Bronchial epithelial cell (primary cell): ENCODE measurements at regions not wholly inside any gene's neighbourhood (a gene's known extent, or its start where the extent isn't known, plus 50 kb on each side); places are given as distances from the start of the nearest gene placed in this dataset.
A peak's percentile ranks its signal among the peaks of the same experiment; 100 is the strongest.

Experiments used
- DNase-seq: peaks from one replicate; pipeline ENCODE4 v3.0.0-alpha.2; 2010; ENCODE audit warnings: low read depth
- FAIRE-seq: peaks from 2 replicates; lab custom pipeline; 2011; peaks lifted over from hg19 to GRCh38; lab: Jason Lieb, UNC
- H3K27me3 ChIP-seq: 2 replicates; pipeline ENCODE4 v1.5.1; 2011; ENCODE audit warnings: low read length; ENCODE audit not compliant: control insufficient read depth, insufficient read depth
- H3K36me3 ChIP-seq: 2 replicates; pipeline ENCODE4 v1.5.1; 2011; ENCODE audit warnings: low read length; ENCODE audit not compliant: control insufficient read depth, insufficient read depth
- H3K4me3 ChIP-seq: 2 replicates; pipeline ENCODE4 v1.5.1; 2011; ENCODE audit warnings: mild to moderate bottlenecking, low read depth, low read length, control low read depth
- TF ChIP-seq, protein P1 (sequence below): IDR thresholded peaks from 2 replicates; pipeline ENCODE4 v1.5.1; 2011; ENCODE audit warnings: mild to moderate bottlenecking, moderate library complexity, low read length, control low read depth, inconsistent platforms; ENCODE audit not compliant: insufficient read depth, severe bottlenecking

DNA sequence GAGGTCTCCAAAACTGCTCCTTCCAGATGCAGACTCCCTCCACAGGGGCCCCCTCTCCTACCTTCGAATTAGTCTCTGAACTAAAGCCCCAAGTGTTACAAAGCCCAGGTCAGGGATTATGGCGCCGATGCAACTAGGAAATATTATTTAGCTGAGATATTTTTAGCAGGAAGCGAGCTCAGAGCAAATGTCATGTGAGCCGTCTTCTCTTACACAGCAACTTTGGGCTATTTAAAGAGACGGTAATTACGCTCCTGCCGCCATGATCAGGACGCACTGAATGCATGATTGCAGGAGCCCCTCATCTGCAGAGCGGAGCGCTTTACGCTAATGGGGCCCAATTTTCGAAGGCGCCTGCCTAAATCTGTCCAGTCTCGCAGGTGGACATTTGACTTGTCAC, 55.3 kb upstream of the TARDBP start:
- Histone ChIP-seq H3K4me3 (no peak overlapping the region), H3K27me3 (no peaks in the 10 kb centered on the region), H3K36me3 (no peaks in the 10 kb centered on the region)
- FAIRE-seq (no peak), DNase-seq (no peak)
- TF ChIP-seq, protein P1, sequence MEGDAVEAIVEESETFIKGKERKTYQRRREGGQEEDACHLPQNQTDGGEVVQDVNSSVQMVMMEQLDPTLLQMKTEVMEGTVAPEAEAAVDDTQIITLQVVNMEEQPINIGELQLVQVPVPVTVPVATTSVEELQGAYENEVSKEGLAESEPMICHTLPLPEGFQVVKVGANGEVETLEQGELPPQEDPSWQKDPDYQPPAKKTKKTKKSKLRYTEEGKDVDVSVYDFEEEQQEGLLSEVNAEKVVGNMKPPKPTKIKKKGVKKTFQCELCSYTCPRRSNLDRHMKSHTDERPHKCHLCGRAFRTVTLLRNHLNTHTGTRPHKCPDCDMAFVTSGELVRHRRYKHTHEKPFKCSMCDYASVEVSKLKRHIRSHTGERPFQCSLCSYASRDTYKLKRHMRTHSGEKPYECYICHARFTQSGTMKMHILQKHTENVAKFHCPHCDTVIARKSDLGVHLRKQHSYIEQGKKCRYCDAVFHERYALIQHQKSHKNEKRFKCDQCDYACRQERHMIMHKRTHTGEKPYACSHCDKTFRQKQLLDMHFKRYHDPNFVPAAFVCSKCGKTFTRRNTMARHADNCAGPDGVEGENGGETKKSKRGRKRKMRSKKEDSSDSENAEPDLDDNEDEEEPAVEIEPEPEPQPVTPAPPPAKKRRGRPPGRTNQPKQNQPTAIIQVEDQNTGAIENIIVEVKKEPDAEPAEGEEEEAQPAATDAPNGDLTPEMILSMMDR = no peak

DNA sequence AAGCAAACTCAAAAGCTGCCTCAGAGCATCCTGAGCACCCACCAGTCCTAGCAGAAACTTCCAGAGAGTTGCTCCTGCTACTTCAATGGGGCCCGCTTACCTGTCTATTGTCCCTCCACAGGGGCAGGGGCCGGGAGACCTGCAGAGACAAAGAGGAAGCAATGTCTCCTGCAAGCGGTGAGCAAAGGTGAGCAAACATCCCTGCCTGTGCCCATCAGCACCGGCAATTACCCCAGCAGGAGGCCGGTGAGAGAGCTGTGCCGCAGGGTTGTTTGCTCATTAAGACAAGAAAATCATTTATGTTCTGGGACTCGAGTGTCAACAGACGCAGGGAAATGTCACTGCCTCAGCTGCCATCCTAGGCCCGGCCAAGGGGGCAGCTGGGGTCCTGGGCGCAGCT, 53.8 kb upstream of the TARDBP start:
- H3K4me3 ChIP-seq = no peak overlapping the region
- TF ChIP-seq, protein P1 = no peak
- H3K27me3 ChIP-seq = no peaks in the 10 kb centered on the region
- no peaks in the 10 kb centered on the region for H3K36me3 ChIP-seq
- no peak for DNase-seq
- FAIRE-seq = no peak

DNA sequence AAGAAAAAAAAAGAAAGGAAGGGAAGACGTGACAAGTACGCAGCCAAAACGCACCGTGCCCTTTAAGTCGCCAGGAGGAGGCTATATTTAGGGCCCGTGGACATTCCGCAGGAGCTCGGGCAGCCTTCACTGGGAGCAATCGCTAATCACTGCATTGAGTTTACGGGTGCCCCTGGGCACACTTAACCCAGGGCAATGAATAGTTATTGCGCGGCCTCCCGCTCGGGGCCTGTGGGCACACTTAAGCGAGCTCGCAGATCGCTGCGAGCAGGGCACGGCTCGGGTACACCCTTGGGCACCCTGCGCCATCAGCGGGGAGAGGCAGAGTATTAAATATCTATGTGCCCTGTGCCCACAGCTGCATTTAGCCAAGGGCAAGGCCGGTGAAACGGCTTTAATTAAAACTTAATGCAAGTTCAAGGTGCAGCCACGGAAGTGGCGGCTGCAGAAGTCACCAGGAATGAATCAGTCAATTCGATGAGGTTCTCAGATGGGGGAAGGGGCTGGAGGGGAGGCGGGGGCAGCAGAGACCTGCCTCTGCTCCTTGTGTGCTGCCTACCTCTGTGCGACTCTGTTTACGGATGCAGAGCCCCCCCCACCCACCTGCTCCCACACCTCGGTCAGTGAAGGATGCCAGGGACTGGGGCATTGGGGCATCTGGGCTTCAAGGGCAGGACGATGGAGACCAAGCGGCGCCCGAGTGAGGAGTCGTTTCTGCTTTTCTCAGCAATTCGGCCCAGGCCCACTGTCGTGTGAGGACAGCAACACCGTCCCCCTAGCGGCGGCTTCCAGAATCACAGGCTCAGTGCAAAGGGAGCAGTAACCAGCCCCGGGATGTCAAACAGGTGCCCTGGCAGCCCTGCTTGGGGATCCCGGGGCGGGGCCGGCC, 51.8 kb upstream of the TARDBP start:
- Histone ChIP-seq H3K36me3 (no peaks in the 10 kb centered on the region), H3K27me3 (no peaks in the 10 kb centered on the region), H3K4me3 (no peak overlapping the region)
- peak; percentile 38 for DNase-seq
- no peak for FAIRE-seq
- TF ChIP-seq, protein P1 = peak; percentile 93

DNA sequence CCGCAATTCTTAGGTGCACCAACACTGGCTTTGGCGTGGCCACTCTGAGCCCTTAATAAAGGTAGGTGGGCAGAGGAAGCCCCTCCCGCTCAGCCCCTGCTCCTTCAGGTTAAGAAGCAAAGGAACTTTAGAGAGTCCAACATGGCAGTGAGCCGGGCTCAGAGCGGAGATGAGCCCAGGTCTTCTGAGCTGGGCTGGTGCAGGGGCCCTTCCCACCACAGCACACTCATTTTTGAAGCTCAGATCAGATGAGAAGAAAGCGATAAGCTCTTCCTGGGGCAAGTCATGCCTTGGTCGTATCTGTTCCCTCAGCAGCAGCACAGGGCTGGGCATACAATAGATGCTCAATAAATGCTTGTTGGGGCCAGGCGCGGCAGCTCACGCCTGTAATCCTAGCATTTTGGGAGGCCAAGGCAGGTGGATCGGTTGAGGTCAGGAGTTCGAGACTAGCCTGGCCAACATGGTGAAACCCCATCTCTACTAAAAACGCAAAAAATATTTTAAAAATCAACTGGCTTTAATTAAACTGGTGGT, 51.1 kb upstream of the TARDBP start:
- Histone ChIP-seq H3K4me3 (no peak overlapping the region), H3K27me3 (no peaks in the 10 kb centered on the region), H3K36me3 (no peaks in the 10 kb centered on the region)
- no peak for FAIRE-seq
- TF ChIP-seq, protein P1 = no peak
- DNase-seq = no peak

DNA sequence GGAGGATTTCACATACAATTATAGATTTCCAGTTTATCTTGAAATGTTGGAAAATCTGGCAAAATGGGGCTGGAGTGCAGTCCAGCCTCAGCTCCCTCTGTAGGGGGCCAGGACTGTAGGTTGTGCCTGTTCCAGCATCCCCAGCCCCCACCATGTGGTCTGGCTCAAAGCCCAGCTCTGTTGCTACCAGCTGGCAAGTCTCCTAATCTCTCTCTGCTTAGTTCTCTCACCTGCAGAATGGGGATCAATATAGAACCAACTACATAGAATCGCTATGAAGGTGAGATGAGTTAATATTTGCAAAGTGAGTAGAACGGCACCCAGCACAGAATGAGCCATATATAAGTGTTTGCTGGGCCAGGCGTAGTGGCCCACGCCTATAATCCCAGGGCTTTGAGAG, 50.0 kb upstream of the TARDBP start:
- Histone ChIP-seq H3K4me3 (no peak overlapping the region), H3K27me3 (no peaks in the 10 kb centered on the region), H3K36me3 (no peaks in the 10 kb centered on the region)
- FAIRE-seq (no peak), DNase-seq (no peak)
- TF ChIP-seq, protein P1 = no peak
